K562 (cell line): ENCODE measurements at regions not wholly inside any gene's neighbourhood (a gene's known extent, or its start where the extent isn't known, plus 50 kb on each side); places are given as distances from the start of the nearest gene placed in this dataset.

Experiments
- CBFA2T2 ChIP-seq: fragments of 450-650 bp; conservative IDR thresholded peaks from 2 replicates; pipeline ENCODE4 v1.6.1; 2017; ENCODE audit warnings: mild to moderate bottlenecking
- CEBPG ChIP-seq, 3 experiments: fragments of 200-800 bp in 1 of 3; sonication (Bioruptor generic) in 1 of 3; sonication (generic) in 1 of 3; formaldehyde crosslinking in 1 of 3; IDR thresholded peaks in 2 of 3; conservative IDR thresholded peaks in 1 of 3; 2 replicates each; pipeline versions ENCODE4 v1.6.1 to v1.8.0; 2016 to 2022; ENCODE audit warnings: missing compliant biosample characterization in 2 of 3, missing genetic modification characterization in 2 of 3, mild to moderate bottlenecking in 1 of 3, missing genetic modification reagents in 1 of 3
- CXXC5 ChIP-seq: fragments of 250-450 bp; sonication (Bioruptor Pico); IDR thresholded peaks from 2 replicates; pipeline ENCODE4 v1.8.0; 2022; ENCODE audit warnings: inconsistent platforms, mild to moderate bottlenecking, moderate library complexity
- E2F6 ChIP-seq, 2 experiments: IDR thresholded peaks; 2 replicates each; pipeline ENCODE4 v1.6.1; 2011; ENCODE audit warnings: borderline replicate concordance in 1 of 2, control low read depth in 1 of 2, low read depth in 1 of 2, low read length in 1 of 2, mild to moderate bottlenecking in 1 of 2, mixed read lengths in 1 of 2, moderate library complexity in 1 of 2; ENCODE audit not compliant: insufficient read depth in 1 of 2, insufficient read length in 1 of 2, poor library complexity in 1 of 2, severe bottlenecking in 1 of 2; ENCODE audit errors: extremely low read depth in 1 of 2
- GABPB2 ChIP-seq: fragments of 250-450 bp; sonication (Bioruptor Pico); conservative IDR thresholded peaks from 2 replicates; pipeline ENCODE4 v1.5.1; 2021; ENCODE audit warnings: mild to moderate bottlenecking
- KLF6 ChIP-seq: fragments of 250-450 bp; sonication (Bioruptor Pico); IDR thresholded peaks from 2 replicates; pipeline ENCODE4 v1.4.0; 2020; ENCODE audit warnings: mild to moderate bottlenecking, moderate library complexity, borderline replicate concordance
- PBX2 ChIP-seq, 2 experiments: IDR thresholded peaks in 1 of 2; conservative IDR thresholded peaks in 1 of 2; 2 replicates each; pipeline ENCODE4 v1.6.1; 2016; ENCODE audit warnings: low read depth in 2 of 2, mild to moderate bottlenecking in 1 of 2, missing compliant biosample characterization in 1 of 2, missing genetic modification characterization in 1 of 2, moderate library complexity in 1 of 2
- PTTG1 ChIP-seq: fragments of 450-650 bp; IDR thresholded peaks from 2 replicates; pipeline ENCODE4 v1.6.1; 2016; ENCODE audit warnings: low read depth, mild to moderate bottlenecking, missing genetic modification characterization, missing compliant biosample characterization
- SMAD4 ChIP-seq: fragments of 250-450 bp; sonication (Bioruptor Pico); conservative IDR thresholded peaks from 2 replicates; pipeline ENCODE4 v1.8.0; 2021; ENCODE audit warnings: inconsistent platforms, mild to moderate bottlenecking, moderate library complexity
- SMARCE1 ChIP-seq: fragments of 450-650 bp; IDR thresholded peaks from 2 replicates; pipeline ENCODE4 v1.7.1; 2016; ENCODE audit warnings: mild to moderate bottlenecking
- ZBTB12 ChIP-seq: fragments of 250-450 bp; sonication (Bioruptor Pico); IDR thresholded peaks from 2 replicates; pipeline ENCODE4 v1.4.0; 2020
- ZNF589 ChIP-seq: fragments of 200-800 bp; sonication (Bioruptor generic); IDR thresholded peaks from 2 replicates; pipeline ENCODE4 v1.6.1; 2016; ENCODE audit warnings: low read depth, missing genetic modification characterization, missing compliant biosample characterization
- ZNF592 ChIP-seq: fragments of 450-650 bp; IDR thresholded peaks from 2 replicates; pipeline ENCODE4 v1.6.1; 2017; ENCODE audit warnings: antibody characterized with exemption, mild to moderate bottlenecking
- ZNF639 ChIP-seq, 2 experiments: fragments of 200-800 bp in 1 of 2; sonication (Bioruptor generic) in 1 of 2; sonication (generic) in 1 of 2; formaldehyde crosslinking in 1 of 2; IDR thresholded peaks in 1 of 2; conservative IDR thresholded peaks in 1 of 2; 2 replicates each; pipeline versions ENCODE4 v1.5.0 to v1.6.1; 2016 to 2020; ENCODE audit warnings: missing compliant biosample characterization in 1 of 2, missing genetic modification characterization in 1 of 2, missing genetic modification reagents in 1 of 2

- TF ChIP-seq GABPB2 (CRISPR knock-in tag) (no peak), SMARCE1 (no peak), SMAD4 (peak; percentile 38; the same call in 1 of the 2 replicates), CXXC5 (CRISPR knock-in tag) (peak; percentile 91), E2F6 (IDR thresholded peaks at IDR 0.05; ENCODE audit: borderline replicate concordance in 1 of 2, extremely low read depth in 1 of 2, insufficient read depth in 1 of 2, insufficient read length in 1 of 2, low read depth in 1 of 2, low read length in 1 of 2, poor library complexity in 1 of 2, severe bottlenecking in 1 of 2) (no peak), PBX2 (CRISPR knock-in tag; IDR thresholded peaks at IDR 0.05; ENCODE audit: low read depth) (no peak), PBX2 (tag; conservative IDR thresholded peaks at IDR 0.05; ENCODE audit: low read depth) (peak; percentile 73), ZNF592 (peak; percentile 55; the same call in 1 of the 2 replicates), ZNF589 (0 out of 2 replicates have a peak, but pooled peaks have one; percentile 17), CBFA2T2 (no peak), PTTG1 (no peak), KLF6 (no peak), ZNF639 (CRISPR knock-in tag; conservative IDR thresholded peaks at IDR 0.05 in 1 of 2, IDR thresholded peaks at IDR 0.05 in 1 of 2) (0 out of 4 replicates have a peak, but pooled peaks of 1 of the 2 experiments have one; percentile 17), ZBTB12 (no peak), CEBPG (CRISPR knock-in tag; IDR thresholded peaks at IDR 0.05) (no peak), CEBPG (tag; conservative IDR thresholded peaks at IDR 0.05 in 1 of 2, IDR thresholded peaks at IDR 0.05 in 1 of 2) (no peak)
Measured at GRCh38 chr15:96123028-96123400, 207.5 kb upstream of the NR2F2 start (continued).
